ENCODE measurements at regions not wholly inside any gene's neighbourhood (a gene's known extent, or its start where the extent isn't known, plus 50 kb on each side); places are given as distances from the start of the nearest gene placed in this dataset.
A peak's percentile ranks its signal among the peaks of the same experiment; 100 is the strongest.

DNA sequence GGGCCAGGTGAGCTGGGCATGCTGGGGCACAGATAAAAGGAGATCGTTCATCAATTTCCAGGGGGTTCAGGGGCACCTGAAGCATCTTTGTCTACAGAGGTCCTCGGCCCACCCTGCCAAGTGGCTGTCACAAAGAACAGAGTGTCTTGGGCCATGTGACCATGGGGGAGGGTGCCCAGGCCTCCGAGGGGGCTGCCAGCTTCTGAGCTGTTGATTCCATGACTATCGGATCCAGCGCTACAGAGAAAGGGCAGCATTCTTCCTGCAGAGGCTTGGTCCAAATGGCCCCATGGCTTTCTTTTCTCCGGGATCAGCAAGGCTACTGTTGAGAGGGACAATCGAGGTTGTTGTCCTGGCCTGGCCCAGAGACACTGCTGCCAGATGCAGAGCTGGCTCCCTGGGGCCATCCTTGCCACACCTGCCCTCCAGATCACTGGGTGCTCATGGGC, 289.2 kb downstream of the ZSWIM6 start:
- Histone ChIP-seq H3K36me3 (ENCODE audit: control insufficient read depth in 1 of 2, insufficient read depth in 2 of 2, low read length in 2 of 2) (no peaks in the 10 kb centered on the region), H3K27me3 (ENCODE audit: control insufficient read depth in 1 of 2, insufficient read depth in 2 of 2, low read length in 2 of 2) (no peaks in the 10 kb centered on the region), H3K4me3 (ENCODE audit: low read depth in 1 of 2, low read length in 2 of 2) (no peak overlapping the region), H3K9ac (ENCODE audit: low read depth in 1 of 2, low read length in 2 of 2) (no peak overlapping the region), H3K9me3 (ENCODE audit: control insufficient read depth in 1 of 2, low read length in 2 of 2) (no peaks in the 10 kb centered on the region), H3K4me1 (ENCODE audit: control insufficient read depth in 1 of 2, insufficient read depth in 2 of 2, low read length in 2 of 2) (peaks cover 6 to 10% of the 10 kb centered on the region in 2 donors), H3K27ac (ENCODE audit: low read depth, low read length) (no peak overlapping the region)

DNA sequence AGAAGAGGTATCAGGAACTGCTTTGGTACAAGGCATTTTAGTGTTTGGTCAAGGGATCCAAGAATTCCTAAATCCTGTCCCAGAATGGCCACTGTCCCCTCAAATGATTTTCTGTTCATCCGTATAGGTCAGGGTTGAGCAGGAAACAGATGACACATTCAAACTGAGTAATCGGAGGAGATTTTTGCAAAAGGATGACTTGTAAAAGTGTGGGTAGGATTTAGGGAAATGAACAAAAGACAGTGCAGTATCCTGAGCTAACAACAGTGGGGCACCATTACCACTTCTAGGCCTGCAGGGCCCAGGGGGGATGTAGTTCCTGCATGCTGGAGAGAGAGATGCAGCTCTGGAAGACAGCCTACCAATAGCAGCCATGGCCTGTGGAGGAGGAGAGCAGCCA, 290.1 kb downstream of the ZSWIM6 start:
- no peaks in the 10 kb centered on the region for H3K9me3 ChIP-seq (ENCODE audit: control insufficient read depth in 1 of 2, low read length in 2 of 2)
- no peaks in the 10 kb centered on the region for H3K36me3 ChIP-seq (ENCODE audit: control insufficient read depth in 1 of 2, insufficient read depth in 2 of 2, low read length in 2 of 2)
- no peaks in the 10 kb centered on the region for H3K27me3 ChIP-seq (ENCODE audit: control insufficient read depth in 1 of 2, insufficient read depth in 2 of 2, low read length in 2 of 2)
- H3K9ac ChIP-seq (ENCODE audit: low read depth in 1 of 2, low read length in 2 of 2) = no peak overlapping the region
- H3K27ac ChIP-seq (ENCODE audit: low read depth, low read length) = no peak overlapping the region
- peaks cover 6 to 10% of the 10 kb centered on the region in 2 donors for H3K4me1 ChIP-seq (ENCODE audit: control insufficient read depth in 1 of 2, insufficient read depth in 2 of 2, low read length in 2 of 2)
- no peak overlapping the region for H3K4me3 ChIP-seq (ENCODE audit: low read depth in 1 of 2, low read length in 2 of 2)

DNA sequence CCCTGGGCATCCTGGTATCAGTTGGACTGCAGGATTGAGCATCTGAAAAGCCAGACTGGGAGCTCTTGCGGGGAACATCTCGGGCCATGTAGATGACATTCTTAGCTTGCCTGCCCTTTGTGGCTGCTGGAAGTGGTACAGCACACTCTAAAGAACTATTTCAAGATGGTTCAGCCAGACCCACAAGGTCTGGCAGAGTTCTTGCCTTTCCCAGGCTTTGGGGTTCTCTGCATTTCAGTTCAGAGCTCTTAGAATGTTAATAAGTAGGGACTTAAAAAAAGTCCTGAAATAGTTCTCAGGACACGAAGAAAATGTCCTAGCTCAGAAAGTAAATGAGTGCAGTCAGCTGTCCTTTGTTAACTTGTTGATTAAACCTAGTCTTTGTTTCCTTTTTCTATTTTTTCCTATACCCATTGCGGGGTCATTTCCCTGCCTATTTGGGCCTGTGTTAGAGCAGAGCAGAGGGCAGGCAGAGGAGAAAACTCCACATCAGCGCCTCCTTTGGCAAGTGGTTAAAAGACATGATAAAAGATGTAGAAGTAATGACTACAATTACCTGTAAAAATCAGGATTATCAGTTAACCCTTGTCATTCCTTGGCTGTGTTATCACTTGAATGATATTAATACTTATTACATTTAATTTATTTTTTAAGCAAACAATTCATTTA, 291.5 kb downstream of the ZSWIM6 start:
- Histone ChIP-seq H3K4me1 (ENCODE audit: control insufficient read depth in 1 of 2, insufficient read depth in 2 of 2, low read length in 2 of 2) (peaks cover 6 to 10% of the 10 kb centered on the region in 2 donors), H3K9ac (ENCODE audit: low read depth in 1 of 2, low read length in 2 of 2) (no peak overlapping the region), H3K4me3 (ENCODE audit: low read depth in 1 of 2, low read length in 2 of 2) (no peak overlapping the region), H3K9me3 (ENCODE audit: control insufficient read depth in 1 of 2, low read length in 2 of 2) (no peaks in the 10 kb centered on the region), H3K27me3 (ENCODE audit: control insufficient read depth in 1 of 2, insufficient read depth in 2 of 2, low read length in 2 of 2) (no peaks in the 10 kb centered on the region), H3K27ac (ENCODE audit: low read depth, low read length) (no peak overlapping the region), H3K36me3 (ENCODE audit: control insufficient read depth in 1 of 2, insufficient read depth in 2 of 2, low read length in 2 of 2) (no peaks in the 10 kb centered on the region)

DNA sequence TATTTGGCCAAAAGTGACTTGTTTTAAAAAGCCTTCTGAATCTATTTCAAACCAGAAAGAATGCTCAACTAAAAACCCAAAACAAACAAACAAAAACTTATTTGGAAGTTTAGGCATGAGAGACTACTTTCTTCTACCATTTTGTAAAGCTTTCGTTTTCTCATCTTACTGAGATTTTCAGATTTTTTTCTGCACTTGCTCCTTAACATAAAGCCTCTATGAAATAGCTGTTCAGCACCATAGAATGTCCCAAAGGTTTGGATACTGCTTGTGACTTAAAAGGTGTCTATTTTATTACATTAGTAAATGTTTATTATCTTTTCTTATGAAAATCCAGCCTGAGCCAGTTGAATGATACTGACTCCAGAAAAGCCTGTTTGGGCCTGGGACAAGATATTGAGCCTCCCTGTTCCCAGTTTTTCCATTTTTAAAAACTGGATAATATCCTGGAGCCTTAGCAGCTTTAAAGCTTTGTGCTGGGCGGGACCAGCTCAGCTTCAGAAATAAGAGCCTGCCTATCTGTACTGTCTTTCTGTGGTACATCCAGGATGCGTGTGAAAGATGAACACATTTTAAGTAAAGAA, 292.6 kb downstream of the ZSWIM6 start:
- Histone ChIP-seq H3K4me3 (ENCODE audit: low read depth in 1 of 2, low read length in 2 of 2) (peak overlapping the region; percentile 65 to 71), H3K27ac (ENCODE audit: low read depth, low read length) (no peak overlapping the region), H3K9ac (ENCODE audit: low read depth in 1 of 2, low read length in 2 of 2) (no peak overlapping the region)

DNA sequence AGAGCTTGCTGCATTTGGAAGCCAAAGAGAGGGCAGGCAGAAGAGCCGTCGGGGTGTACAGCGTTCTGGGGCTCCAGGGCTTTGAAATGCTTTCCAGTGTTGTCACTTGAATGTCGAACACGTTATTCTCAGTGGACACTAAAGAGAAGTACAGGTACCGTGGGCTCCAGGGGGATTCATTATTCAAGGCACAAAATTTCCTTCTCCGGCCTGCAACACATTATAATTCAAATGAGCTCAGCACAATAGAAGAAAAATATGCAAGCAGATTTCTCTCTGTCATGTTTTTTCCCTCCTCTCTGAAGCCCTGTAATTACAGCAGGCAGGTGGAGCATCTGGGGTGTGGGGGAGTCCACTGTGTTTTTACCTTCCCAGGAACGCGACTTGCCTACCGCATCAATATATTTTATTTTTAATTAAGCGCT, 293.1 kb downstream of the ZSWIM6 start:
- Histone ChIP-seq H3K4me3 (ENCODE audit: low read depth in 1 of 2, low read length in 2 of 2) (peak overlapping the region; percentile 65 to 71), H3K27ac (ENCODE audit: low read depth, low read length) (no peak overlapping the region), H3K4me1 (ENCODE audit: control insufficient read depth in 1 of 2, insufficient read depth in 2 of 2, low read length in 2 of 2) (peaks cover 6 to 10% of the 10 kb centered on the region in 2 donors), H3K36me3 (ENCODE audit: control insufficient read depth in 1 of 2, insufficient read depth in 2 of 2, low read length in 2 of 2) (no peaks in the 10 kb centered on the region), H3K9ac (ENCODE audit: low read depth in 1 of 2, low read length in 2 of 2) (peak overlapping the region; percentile 32 to 74), H3K9me3 (ENCODE audit: control insufficient read depth in 1 of 2, low read length in 2 of 2) (no peaks in the 10 kb centered on the region), H3K27me3 (ENCODE audit: control insufficient read depth in 1 of 2, insufficient read depth in 2 of 2, low read length in 2 of 2) (no peaks in the 10 kb centered on the region)

More for the DNA sequence above, 292.6 kb downstream of the ZSWIM6 start:
- Histone ChIP-seq H3K9me3 (ENCODE audit: control insufficient read depth in 1 of 2, low read length in 2 of 2) (no peaks in the 10 kb centered on the region), H3K27me3 (ENCODE audit: control insufficient read depth in 1 of 2, insufficient read depth in 2 of 2, low read length in 2 of 2) (no peaks in the 10 kb centered on the region), H3K4me1 (ENCODE audit: control insufficient read depth in 1 of 2, insufficient read depth in 2 of 2, low read length in 2 of 2) (peaks cover 6 to 10% of the 10 kb centered on the region in 2 donors), H3K36me3 (ENCODE audit: control insufficient read depth in 1 of 2, insufficient read depth in 2 of 2, low read length in 2 of 2) (no peaks in the 10 kb centered on the region)

DNA sequence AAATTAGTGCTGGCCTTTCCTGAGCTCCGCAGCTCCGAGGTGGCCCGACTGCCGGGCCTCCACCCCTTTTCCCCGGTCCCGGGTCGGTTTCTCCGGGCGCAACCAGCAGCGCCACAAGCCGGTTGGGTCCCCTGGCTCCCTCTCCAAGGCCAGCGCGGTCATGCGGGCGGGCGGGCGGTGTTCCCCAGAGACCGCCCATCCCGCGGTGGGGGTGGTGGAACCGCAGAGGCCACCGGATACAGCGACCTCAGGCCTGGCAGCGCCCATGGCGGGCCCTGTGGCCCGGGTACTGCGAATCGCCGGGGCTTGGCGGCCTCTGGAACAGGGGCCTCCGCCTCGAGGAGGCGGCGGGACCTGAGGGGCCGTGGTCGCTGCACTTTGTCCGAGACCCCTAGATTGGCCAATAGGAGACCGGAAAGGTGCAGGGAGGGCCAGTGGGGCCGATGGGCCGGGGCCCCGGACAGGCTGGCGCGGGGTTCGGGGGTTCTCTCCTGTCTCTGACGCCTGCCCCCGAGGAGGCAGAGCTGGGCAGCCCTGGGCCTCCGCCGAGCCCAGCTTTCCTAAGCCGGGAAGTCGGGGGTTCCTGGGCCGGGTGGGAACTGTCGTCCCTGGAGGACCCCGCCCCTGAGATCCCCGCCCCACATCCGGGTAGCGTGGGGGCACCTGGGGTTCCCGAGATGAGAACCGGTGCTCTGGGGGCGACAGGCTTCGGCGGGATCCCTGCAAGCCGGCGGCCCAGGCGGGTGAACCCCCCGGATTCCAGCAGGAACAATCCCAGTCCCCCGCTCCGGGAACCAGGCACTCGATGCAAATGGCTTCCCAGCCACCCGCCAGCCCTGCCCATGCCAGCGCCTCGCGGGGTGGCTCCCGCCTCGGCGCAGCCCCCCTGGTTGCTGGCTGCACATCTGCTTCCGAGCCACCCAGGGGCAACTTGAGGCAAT, 293.9 kb downstream of the ZSWIM6 start:
- no peaks in the 10 kb centered on the region for H3K27me3 ChIP-seq (ENCODE audit: control insufficient read depth in 1 of 2, insufficient read depth in 2 of 2, low read length in 2 of 2)
- peaks cover 6 to 10% of the 10 kb centered on the region in 2 donors for H3K4me1 ChIP-seq (ENCODE audit: control insufficient read depth in 1 of 2, insufficient read depth in 2 of 2, low read length in 2 of 2)
- H3K9ac ChIP-seq (ENCODE audit: low read depth in 1 of 2, low read length in 2 of 2) = peak overlapping the region; percentile 70 to 74
- H3K36me3 ChIP-seq (ENCODE audit: control insufficient read depth in 1 of 2, insufficient read depth in 2 of 2, low read length in 2 of 2) = no peaks in the 10 kb centered on the region
- peak overlapping the region; percentile 65 to 71 for H3K4me3 ChIP-seq (ENCODE audit: low read depth in 1 of 2, low read length in 2 of 2)
- no peak overlapping the region for H3K27ac ChIP-seq (ENCODE audit: low read depth, low read length)
- no peaks in the 10 kb centered on the region for H3K9me3 ChIP-seq (ENCODE audit: control insufficient read depth in 1 of 2, low read length in 2 of 2)

DNA sequence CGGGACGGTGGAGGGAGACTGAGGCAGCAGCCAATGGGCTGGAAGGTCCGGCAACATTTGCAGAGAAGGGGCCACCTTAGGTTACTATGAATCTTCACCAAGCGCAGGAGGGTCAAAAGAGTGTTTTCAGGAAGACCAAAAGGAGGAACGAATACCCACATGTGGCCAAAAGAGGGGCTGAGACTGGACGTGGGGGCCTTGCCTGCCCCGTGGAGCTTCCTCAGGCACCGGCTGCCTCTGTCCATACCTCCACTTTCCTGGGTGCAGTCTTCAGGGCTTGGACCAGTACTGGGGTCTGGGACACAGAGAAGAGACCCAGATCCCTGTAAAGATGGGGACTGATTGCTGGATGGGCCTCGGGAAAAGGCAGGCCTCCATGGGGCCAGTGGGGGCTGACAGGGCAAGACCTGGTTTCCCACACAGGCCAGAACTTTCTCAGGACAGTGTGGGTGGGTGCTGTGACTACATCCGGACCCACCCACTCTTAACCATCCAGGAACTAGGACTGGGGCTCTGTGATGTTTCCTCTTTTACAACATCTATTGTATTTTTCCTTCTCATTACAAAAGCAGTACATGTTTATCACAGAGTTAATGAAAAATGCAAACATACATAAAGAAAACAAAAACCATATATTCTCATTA, 294.7 kb downstream of the ZSWIM6 start:
- no peaks in the 10 kb centered on the region for H3K27me3 ChIP-seq (ENCODE audit: control insufficient read depth in 1 of 2, insufficient read depth in 2 of 2, low read length in 2 of 2)
- no peak overlapping the region for H3K27ac ChIP-seq (ENCODE audit: low read depth, low read length)
- peaks cover 6 to 10% of the 10 kb centered on the region in 2 donors for H3K4me1 ChIP-seq (ENCODE audit: control insufficient read depth in 1 of 2, insufficient read depth in 2 of 2, low read length in 2 of 2)
- no peak overlapping the region for H3K9ac ChIP-seq (ENCODE audit: low read depth in 1 of 2, low read length in 2 of 2)
- no peaks in the 10 kb centered on the region for H3K36me3 ChIP-seq (ENCODE audit: control insufficient read depth in 1 of 2, insufficient read depth in 2 of 2, low read length in 2 of 2)
- H3K9me3 ChIP-seq (ENCODE audit: control insufficient read depth in 1 of 2, low read length in 2 of 2) = no peaks in the 10 kb centered on the region
- peak overlapping the region; percentile 65 to 71 for H3K4me3 ChIP-seq (ENCODE audit: low read depth in 1 of 2, low read length in 2 of 2)

DNA sequence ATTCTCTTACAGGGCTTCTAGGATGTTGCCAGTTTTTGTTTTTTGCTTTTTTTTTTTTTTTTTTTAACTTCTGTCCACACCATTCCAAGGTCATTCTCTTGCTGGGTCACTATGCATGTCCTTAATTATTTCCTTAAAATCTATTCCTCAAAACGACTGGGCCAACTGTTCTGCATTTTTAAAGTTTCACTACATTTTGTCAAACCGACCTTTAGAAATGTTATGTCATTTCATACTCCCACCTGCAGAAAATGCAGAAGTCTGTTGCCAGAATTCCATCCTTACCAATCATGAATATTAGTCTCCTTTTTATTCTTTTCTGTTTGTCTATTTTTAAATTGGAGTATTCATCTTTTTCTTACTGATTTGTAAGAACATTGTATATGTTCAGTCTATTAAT, 295.5 kb downstream of the ZSWIM6 start:
- Histone ChIP-seq H3K36me3 (ENCODE audit: control insufficient read depth in 1 of 2, insufficient read depth in 2 of 2, low read length in 2 of 2) (no peaks in the 10 kb centered on the region), H3K4me3 (ENCODE audit: low read depth in 1 of 2, low read length in 2 of 2) (no peak overlapping the region), H3K27me3 (ENCODE audit: control insufficient read depth in 1 of 2, insufficient read depth in 2 of 2, low read length in 2 of 2) (no peaks in the 10 kb centered on the region), H3K27ac (ENCODE audit: low read depth, low read length) (no peak overlapping the region), H3K4me1 (ENCODE audit: control insufficient read depth in 1 of 2, insufficient read depth in 2 of 2, low read length in 2 of 2) (peaks cover 6 to 10% of the 10 kb centered on the region in 2 donors), H3K9me3 (ENCODE audit: control insufficient read depth in 1 of 2, low read length in 2 of 2) (no peaks in the 10 kb centered on the region), H3K9ac (ENCODE audit: low read depth in 1 of 2, low read length in 2 of 2) (no peak overlapping the region)

DNA sequence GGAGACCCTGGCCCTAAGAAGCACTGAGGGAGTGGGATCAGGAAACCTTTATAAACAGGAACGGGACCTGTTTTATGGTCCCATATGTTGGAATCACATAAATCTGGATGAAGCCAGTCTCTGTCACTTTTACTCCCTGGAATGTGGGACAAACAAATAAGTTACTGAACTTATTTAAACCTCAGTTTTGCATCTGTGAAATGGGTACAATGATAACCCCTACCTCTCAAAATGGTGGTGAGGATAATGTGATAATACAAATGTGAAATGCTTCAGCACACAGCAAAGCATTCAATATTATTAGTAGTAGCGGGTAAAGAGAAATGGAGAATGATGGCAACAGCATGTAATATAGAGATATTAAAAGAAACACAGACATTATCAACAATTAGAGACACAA, 298.9 kb downstream of the ZSWIM6 start:
- Histone ChIP-seq H3K36me3 (ENCODE audit: control insufficient read depth in 1 of 2, insufficient read depth in 2 of 2, low read length in 2 of 2) (no peaks in the 10 kb centered on the region), H3K4me3 (ENCODE audit: low read depth in 1 of 2, low read length in 2 of 2) (no peak overlapping the region), H3K4me1 (ENCODE audit: control insufficient read depth in 1 of 2, insufficient read depth in 2 of 2, low read length in 2 of 2) (no peaks in the 10 kb centered on the region), H3K9me3 (ENCODE audit: control insufficient read depth in 1 of 2, low read length in 2 of 2) (no peaks in the 10 kb centered on the region), H3K9ac (ENCODE audit: low read depth in 1 of 2, low read length in 2 of 2) (no peak overlapping the region), H3K27ac (ENCODE audit: low read depth, low read length) (no peak overlapping the region), H3K27me3 (ENCODE audit: control insufficient read depth in 1 of 2, insufficient read depth in 2 of 2, low read length in 2 of 2) (no peaks in the 10 kb centered on the region)
